Testis (tissue), 2 donors: ENCODE measurements at regions not wholly inside any gene's neighbourhood (a gene's known extent, or its start where the extent isn't known, plus 50 kb on each side); places are given as distances from the start of the nearest gene placed in this dataset.

Source experiments
- CTCF ChIP-seq, 3 experiments: fragments of 450-650 bp in 2 of 3; fragments of 200-600 bp in 1 of 3; sonication (generic) in 1 of 3; IDR thresholded peaks; one replicate each; pipeline ENCODE4 v1.5.1; 2016 to 2019; ENCODE audit warnings: antibody characterized with exemption in 3 of 3, mild to moderate bottlenecking in 2 of 3, moderate library complexity in 1 of 3
- POLR2A ChIP-seq: fragments of 450-650 bp; IDR thresholded peaks from one replicate; pipeline ENCODE4 v1.6.1; 2017; ENCODE audit warnings: antibody characterized with exemption, mild to moderate bottlenecking, moderate library complexity

- TF ChIP-seq CTCF (IDR thresholded peaks at IDR 0.05) (no peak), POLR2A (no peak)
These were observed 375.7 kb downstream of the SHANK2 start for GRCh38 chr11:70876685-70877084.
